IMR-90 (cell line): ENCODE measurements at regions not wholly inside any gene's neighbourhood (a gene's known extent, or its start where the extent isn't known, plus 50 kb on each side); places are given as distances from the start of the nearest gene placed in this dataset.

ENCODE experiments used
- ATAC-seq: fragments of 200-7000 bp; cut with Tn5 transposase; 2 replicates; pipeline ENCODE4 v1.9.1; 2020; ENCODE audit warnings: low read depth, mild to moderate bottlenecking, moderate library complexity
- BruUV-seq: library from RNA; stranded (reverse); fragments of 400-500 nt; replicated peaks from 2 replicates; lab custom pipeline; 2021; lab: Mats Ljungman, UMichigan
- CTCF ChIA-PET: fragments of 300-600 bp; formaldehyde crosslinking; extraction: SDS; loops from one replicate; lab custom pipeline; 2021; ENCODE audit warnings: antibody characterized with exemption; lab: Yijun Ruan, JAX
- POLR2A ChIA-PET: fragments of 300-600 bp; sonication (Branson Sonifier 250); formaldehyde crosslinking; loops from one replicate; lab custom pipeline; 2022; ENCODE audit warnings: antibody characterized with exemption; ENCODE audit not compliant: unreplicated experiment; lab: Charles Lee
- DNase-seq: peaks from one replicate; pipeline ENCODE4 v3.0.0; 2013
- H2AFZ ChIP-seq: replicated peaks from 2 replicates; pipeline ENCODE3; 2013; ENCODE audit warnings: low read length, mild to moderate bottlenecking; ENCODE audit not compliant: poor library complexity
- H2AK5ac ChIP-seq: 2 replicates; pipeline ENCODE4 v1.6.1; 2013; ENCODE audit warnings: low read depth, low read length, inconsistent platforms
- H2AK9ac ChIP-seq: replicated peaks from 2 replicates; pipeline ENCODE3; 2013; ENCODE audit warnings: mild to moderate bottlenecking, low read depth, low read length, moderate library complexity; ENCODE audit not compliant: poor library complexity
- H2BK120ac ChIP-seq: 2 replicates; pipeline ENCODE4 v1.6.1; 2013; ENCODE audit warnings: low read depth, low read length, inconsistent platforms
- H2BK15ac ChIP-seq: 3 replicates; pipeline ENCODE4 v1.6.1; 2013; ENCODE audit warnings: low read depth, low read length, inconsistent platforms
- H2BK20ac ChIP-seq: 2 replicates; pipeline ENCODE4 v1.6.1; 2013; ENCODE audit warnings: low read depth, mild to moderate bottlenecking, inconsistent platforms, low read length, moderate library complexity
- H2BK5ac ChIP-seq: 2 replicates; pipeline ENCODE4 v1.6.1; 2013; ENCODE audit warnings: mild to moderate bottlenecking, low read depth, low read length, inconsistent platforms; ENCODE audit not compliant: poor library complexity, severe bottlenecking
- H3K14ac ChIP-seq: replicated peaks from 2 replicates; pipeline ENCODE4 v1.6.1; 2013; ENCODE audit warnings: low read depth, low read length, inconsistent platforms
- H3K18ac ChIP-seq: 2 replicates; pipeline ENCODE4 v1.6.1; 2013; ENCODE audit warnings: low read depth, low read length, control low read depth
- H3K23ac ChIP-seq: 2 replicates; pipeline ENCODE4 v1.6.1; 2013; ENCODE audit warnings: low read depth, low read length, inconsistent platforms
- H3K27ac ChIP-seq: 2 replicates; pipeline ENCODE4 v1.5.1; 2013; ENCODE audit warnings: mild to moderate bottlenecking, control low read depth, low read length; ENCODE audit not compliant: insufficient read depth
- H3K27me3 ChIP-seq: 2 replicates; pipeline ENCODE4 v1.6.1; 2013; ENCODE audit warnings: low read length; ENCODE audit not compliant: control insufficient read depth, insufficient read depth
- H3K36me3 ChIP-seq: 2 replicates; pipeline ENCODE4 v1.6.1; 2013; ENCODE audit warnings: low read length, mixed read lengths; ENCODE audit not compliant: control insufficient read depth, insufficient read depth
- H3K4ac ChIP-seq: 2 replicates; pipeline ENCODE4 v1.6.1; 2013; ENCODE audit warnings: low read depth, low read length, inconsistent platforms
- H3K4me1 ChIP-seq: 2 replicates; pipeline ENCODE4 v1.6.1; 2013; ENCODE audit warnings: low read length, mixed read lengths; ENCODE audit not compliant: control insufficient read depth, insufficient read depth
- H3K4me2 ChIP-seq: 2 replicates; pipeline ENCODE4 v1.6.1; 2013; ENCODE audit warnings: low read depth, mild to moderate bottlenecking, control low read depth, low read length, moderate library complexity
- H3K4me3 ChIP-seq: 2 replicates; pipeline ENCODE4 v1.5.1; 2013; ENCODE audit warnings: low read depth, mild to moderate bottlenecking, control low read depth, low read length, moderate library complexity; ENCODE audit not compliant: insufficient read depth
- H3K56ac ChIP-seq: 2 replicates; pipeline ENCODE4 v1.6.1; 2013; ENCODE audit warnings: low read length, inconsistent platforms; ENCODE audit not compliant: insufficient read depth; ENCODE audit errors: extremely low read depth
- H3K79me1 ChIP-seq, 2 experiments: 2 replicates each; pipeline ENCODE4 v1.6.1; 2013; ENCODE audit warnings: low read length in 2 of 2, inconsistent platforms in 1 of 2, low read depth in 1 of 2
- H3K9ac ChIP-seq: 2 replicates; pipeline ENCODE4 v1.6.1; 2013; ENCODE audit warnings: low read depth, low read length, control low read depth
- H3K9me1 ChIP-seq: 2 replicates; pipeline ENCODE4 v1.6.1; 2013; ENCODE audit warnings: low read length, inconsistent platforms; ENCODE audit not compliant: insufficient read depth
- H3K9me3 ChIP-seq: 2 replicates; pipeline ENCODE4 v1.6.1; 2013; ENCODE audit warnings: low read length; ENCODE audit not compliant: control insufficient read depth, insufficient read depth
- H4K20me1 ChIP-seq: 2 replicates; pipeline ENCODE4 v1.6.1; 2013; ENCODE audit warnings: low read length, inconsistent platforms; ENCODE audit not compliant: insufficient read depth
- H4K5ac ChIP-seq: 2 replicates; pipeline ENCODE4 v1.6.1; 2013; ENCODE audit warnings: mild to moderate bottlenecking, low read depth, low read length, control low read depth
- H4K8ac ChIP-seq, 2 experiments: 2 replicates each; pipeline ENCODE4 v1.6.1; 2013; ENCODE audit warnings: low read depth in 2 of 2, low read length in 2 of 2, control low read depth in 1 of 2, inconsistent platforms in 1 of 2
- H4K91ac ChIP-seq: 2 replicates; pipeline ENCODE4 v1.6.1; 2013; ENCODE audit warnings: low read depth, low read length, inconsistent platforms; ENCODE audit not compliant: insufficient read depth
- BHLHE40 ChIP-seq: fragments of 150-350 bp; IDR thresholded peaks from 2 replicates; pipeline ENCODE4 v1.6.1; 2016; ENCODE audit warnings: mild to moderate bottlenecking, low read depth, low read length
- CEBPB ChIP-seq: IDR thresholded peaks from 2 replicates; pipeline ENCODE4 v1.6.1; 2012; ENCODE audit warnings: low read depth, low read length, improper control_type of control experiment
- CHD1 ChIP-seq: IDR thresholded peaks from 2 replicates; pipeline ENCODE4 v1.6.1; 2012; ENCODE audit warnings: low read depth, low read length, improper control_type of control experiment
- FOS ChIP-seq: fragments of 150-350 bp; IDR thresholded peaks from 2 replicates; pipeline ENCODE4 v1.6.1; 2016; ENCODE audit warnings: low read depth, low read length
- MAFK ChIP-seq: IDR thresholded peaks from 2 replicates; pipeline ENCODE4 v1.6.1; 2012; ENCODE audit warnings: low read depth, low read length, improper control_type of control experiment
- MAZ ChIP-seq: IDR thresholded peaks from 2 replicates; pipeline ENCODE4 v1.6.1; 2012; ENCODE audit warnings: low read depth, mild to moderate bottlenecking, low read length, improper control_type of control experiment, moderate library complexity, borderline replicate concordance
- MXI1 ChIP-seq: IDR thresholded peaks from 2 replicates; pipeline ENCODE4 v1.6.1; 2012; ENCODE audit warnings: low read depth, mild to moderate bottlenecking, low read length, moderate library complexity, borderline replicate concordance
- NFE2L2 ChIP-seq: fragments of 150-350 bp; IDR thresholded peaks from 2 replicates; pipeline ENCODE4 v1.6.1; 2016; ENCODE audit warnings: low read depth, mild to moderate bottlenecking, low read length
- POLR2A ChIP-seq: IDR thresholded peaks from 2 replicates; pipeline ENCODE4 v1.6.1; 2012; ENCODE audit warnings: mild to moderate bottlenecking, low read depth, low read length
- RAD21 ChIP-seq: IDR thresholded peaks from 2 replicates; pipeline ENCODE4 v1.6.1; 2012; ENCODE audit warnings: low read length, improper control_type of control experiment
- RCOR1 ChIP-seq: IDR thresholded peaks from 2 replicates; pipeline ENCODE4 v1.6.1; 2012; ENCODE audit warnings: mild to moderate bottlenecking, low read length, improper control_type of control experiment; ENCODE audit not compliant: insufficient replicate concordance
- RFX5 ChIP-seq: IDR thresholded peaks from 2 replicates; pipeline ENCODE4 v1.8.0; 2012; ENCODE audit warnings: low read depth, mild to moderate bottlenecking, low read length, moderate library complexity
- SMC3 ChIP-seq: fragments of 150-350 bp; IDR thresholded peaks from 2 replicates; pipeline ENCODE4 v1.6.1; 2016; ENCODE audit warnings: low read depth, mild to moderate bottlenecking, antibody characterized with exemption, low read length, moderate library complexity
- WGBS, 2 experiments: methylation state at CpG; one replicate each; pipeline versions ENCODE4 v1.1.5 to v1.1.7; 2013; ENCODE audit warnings: missing lambda C conversion rate in 2 of 2; ENCODE audit not compliant: insufficient read length in 1 of 2; ENCODE audit errors: extremely low coverage in 2 of 2; 5-methylcytosine and 5-hydroxymethylcytosine counted together
- dilution Hi-C: fragments of 300-500 bp; cut with HindIII; formaldehyde crosslinking; loops from one replicate; pipeline ENCODE4 v1.14.3; 2018; ENCODE audit warnings: low sequenced_read_pairs; ENCODE audit not compliant: unreplicated experiment
- in situ Hi-C: fragments of 300-500 bp; cut with MboI; formaldehyde crosslinking; loops from 3 replicates; pipeline ENCODE4 v1.14.3; 2019; ENCODE audit warnings: low sequenced_read_pairs, inconsistent platforms, mixed read lengths
- intact Hi-C: fragments of 100-400 bp; cut with micrococcal nuclease; formaldehyde crosslinking; loops from 2 replicates; pipeline ENCODE4 v1.10.0; 2022
- TF ChIP-seq, protein P1 (sequence below): fragments of 150-350 bp; IDR thresholded peaks from 2 replicates; pipeline ENCODE4 v1.6.1; 2017; ENCODE audit warnings: mild to moderate bottlenecking, antibody characterized with exemption, low read length, low read depth
- TF ChIP-seq, protein P2 (sequence below): conservative IDR thresholded peaks from 2 replicates; pipeline ENCODE4 v1.5.1; 2012; ENCODE audit warnings: mild to moderate bottlenecking, low read depth, low read length, improper control_type of control experiment
- TF ChIP-seq, protein P3 (sequence below): fragments of 150-350 bp; IDR thresholded peaks from 2 replicates; pipeline ENCODE4 v1.6.1; 2016; ENCODE audit warnings: low read depth, mild to moderate bottlenecking, low read length, moderate library complexity, borderline replicate concordance

DNA sequence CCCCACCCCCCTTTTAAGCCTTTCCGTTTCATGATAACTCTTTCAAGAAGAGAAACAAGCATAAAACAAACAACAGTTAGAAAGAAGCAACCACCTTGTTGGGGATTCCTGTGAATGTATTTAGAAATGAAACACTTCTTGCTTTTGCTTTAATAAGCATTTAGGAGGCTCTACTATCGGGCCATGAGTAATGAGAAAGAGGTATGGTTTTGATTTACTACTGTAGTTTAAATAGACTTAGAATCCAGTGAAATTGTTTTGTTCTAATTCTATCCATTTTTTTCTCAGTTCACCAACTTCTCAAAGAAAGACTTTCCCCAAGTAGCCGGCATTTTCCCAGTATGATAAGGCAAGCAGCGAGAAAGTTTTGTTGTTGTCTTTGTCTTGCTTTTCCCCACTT, 168.7 kb upstream of the HABP2 start:
- Histone ChIP-seq H3K56ac (no peak overlapping the region), H2BK120ac (no peak overlapping the region), H3K4me1 (peaks cover 3% of the 10 kb centered on the region; the same call in 1 of the 2 replicates), H2BK15ac (no peak overlapping the region), H2AK9ac (no peak overlapping the region), H3K9me3 (no peaks in the 10 kb centered on the region), H4K91ac (no peak overlapping the region), H3K4me3 (no peak overlapping the region), H3K79me1 (no peaks in the 10 kb centered on the region), H3K14ac (no peak overlapping the region), H2BK20ac (no peak overlapping the region), H4K8ac (no peak overlapping the region), H3K36me3 (no peaks in the 10 kb centered on the region), H3K27ac (no peak overlapping the region), H3K9me1 (peaks cover 4% of the 10 kb centered on the region; the same call in 1 of the 2 replicates), H3K23ac (no peak overlapping the region), H3K4me2 (no peak overlapping the region), H4K5ac (no peak overlapping the region), H2BK5ac (no peak overlapping the region), H2AFZ (no peak overlapping the region), H4K20me1 (no peaks in the 10 kb centered on the region), H3K9ac (no peak overlapping the region), H3K27me3 (peaks cover 1% of the 10 kb centered on the region; the same call in 1 of the 2 replicates), H3K4ac (no peak overlapping the region), H2AK5ac (no peak overlapping the region), H3K18ac (no peak overlapping the region)
- no CpG with 5 or more reads among the region's 4 CpGs for WGBS, 2 experiments
- ChIA-PET POLR2A (no interaction called here), CTCF (interaction anchor here (0.7 to 1.9 kb wide), 8 partner anchors 70 to 912 kb away, joined by 3 to 14 read pairs (median 5); no protein-coding TSS in a partner anchor)
- ATAC-seq (no peak), DNase-seq (no peak)
- intact Hi-C loops (loop anchor here (2.0 to 10.0 kb wide), 7 partner anchors 245 to 1199 kb away; partner anchors contain the start of gene GPAM), dilution Hi-C loops (no loop called here), in situ Hi-C loops (loop anchor here (10.0 to 25.0 kb wide), 4 partner anchors 249 to 909 kb away; no protein-coding TSS in a partner anchor)
- no TSS peak for BruUV-seq
- no peak for TF ChIP-seq RAD21
- no peak for TF ChIP-seq RCOR1
- no peak for TF ChIP-seq FOS
- TF ChIP-seq POLR2A, result no peak
- TF ChIP-seq MAFK, result no peak
- TF ChIP-seq, protein P1, sequence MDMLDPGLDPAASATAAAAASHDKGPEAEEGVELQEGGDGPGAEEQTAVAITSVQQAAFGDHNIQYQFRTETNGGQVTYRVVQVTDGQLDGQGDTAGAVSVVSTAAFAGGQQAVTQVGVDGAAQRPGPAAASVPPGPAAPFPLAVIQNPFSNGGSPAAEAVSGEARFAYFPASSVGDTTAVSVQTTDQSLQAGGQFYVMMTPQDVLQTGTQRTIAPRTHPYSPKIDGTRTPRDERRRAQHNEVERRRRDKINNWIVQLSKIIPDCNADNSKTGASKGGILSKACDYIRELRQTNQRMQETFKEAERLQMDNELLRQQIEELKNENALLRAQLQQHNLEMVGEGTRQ, result no peak
- TF ChIP-seq CHD1, result no peak
- TF ChIP-seq NFE2L2, result no peak
- TF ChIP-seq, protein P2, sequence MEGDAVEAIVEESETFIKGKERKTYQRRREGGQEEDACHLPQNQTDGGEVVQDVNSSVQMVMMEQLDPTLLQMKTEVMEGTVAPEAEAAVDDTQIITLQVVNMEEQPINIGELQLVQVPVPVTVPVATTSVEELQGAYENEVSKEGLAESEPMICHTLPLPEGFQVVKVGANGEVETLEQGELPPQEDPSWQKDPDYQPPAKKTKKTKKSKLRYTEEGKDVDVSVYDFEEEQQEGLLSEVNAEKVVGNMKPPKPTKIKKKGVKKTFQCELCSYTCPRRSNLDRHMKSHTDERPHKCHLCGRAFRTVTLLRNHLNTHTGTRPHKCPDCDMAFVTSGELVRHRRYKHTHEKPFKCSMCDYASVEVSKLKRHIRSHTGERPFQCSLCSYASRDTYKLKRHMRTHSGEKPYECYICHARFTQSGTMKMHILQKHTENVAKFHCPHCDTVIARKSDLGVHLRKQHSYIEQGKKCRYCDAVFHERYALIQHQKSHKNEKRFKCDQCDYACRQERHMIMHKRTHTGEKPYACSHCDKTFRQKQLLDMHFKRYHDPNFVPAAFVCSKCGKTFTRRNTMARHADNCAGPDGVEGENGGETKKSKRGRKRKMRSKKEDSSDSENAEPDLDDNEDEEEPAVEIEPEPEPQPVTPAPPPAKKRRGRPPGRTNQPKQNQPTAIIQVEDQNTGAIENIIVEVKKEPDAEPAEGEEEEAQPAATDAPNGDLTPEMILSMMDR, result no peak
- TF ChIP-seq, protein P3, sequence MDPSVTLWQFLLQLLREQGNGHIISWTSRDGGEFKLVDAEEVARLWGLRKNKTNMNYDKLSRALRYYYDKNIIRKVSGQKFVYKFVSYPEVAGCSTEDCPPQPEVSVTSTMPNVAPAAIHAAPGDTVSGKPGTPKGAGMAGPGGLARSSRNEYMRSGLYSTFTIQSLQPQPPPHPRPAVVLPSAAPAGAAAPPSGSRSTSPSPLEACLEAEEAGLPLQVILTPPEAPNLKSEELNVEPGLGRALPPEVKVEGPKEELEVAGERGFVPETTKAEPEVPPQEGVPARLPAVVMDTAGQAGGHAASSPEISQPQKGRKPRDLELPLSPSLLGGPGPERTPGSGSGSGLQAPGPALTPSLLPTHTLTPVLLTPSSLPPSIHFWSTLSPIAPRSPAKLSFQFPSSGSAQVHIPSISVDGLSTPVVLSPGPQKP, result no peak
- TF ChIP-seq RFX5, result no peak
- TF ChIP-seq SMC3, result no peak
- no peak for TF ChIP-seq MAZ
- TF ChIP-seq MXI1, result no peak
- TF ChIP-seq CEBPB, result no peak
- TF ChIP-seq BHLHE40, result no peak
